ENCODE measurements at regions not wholly inside any gene's neighbourhood (a gene's known extent, or its start where the extent isn't known, plus 50 kb on each side); places are given as distances from the start of the nearest gene placed in this dataset.

- FAIRE-seq (no peak), DNase-seq (no peak)
- Histone ChIP-seq H3K4me1 (ENCODE audit: control insufficient read depth in 2 of 3, insufficient read depth in 2 of 3, low read depth in 1 of 3, low read length in 3 of 3) (no peaks in the 10 kb centered on the region), H3K9me3 (ENCODE audit: control insufficient read depth in 2 of 3, insufficient read depth in 1 of 3, low read length in 3 of 3) (no peaks in the 10 kb centered on the region), H3K4me3 (ENCODE audit: low read length in 3 of 3) (no peak overlapping the region), H3K9ac (ENCODE audit: low read length in 3 of 3) (no peak overlapping the region), H3K27me3 (ENCODE audit: control insufficient read depth, insufficient read depth, low read length) (no peaks in the 10 kb centered on the region), H3K36me3 (ENCODE audit: control insufficient read depth in 2 of 3, insufficient read depth in 3 of 3, low read length in 3 of 3) (no peaks in the 10 kb centered on the region), H3K27ac (ENCODE audit: low read depth in 2 of 2, low read length in 2 of 2) (no peak overlapping the region)
- intact Hi-C loops (cut with DNase I), result no loop called here
- no peak for TF ChIP-seq CTCF (IDR thresholded peaks at IDR 0.05; ENCODE audit: borderline replicate concordance, extremely low read depth, insufficient read depth)
Measured at GRCh38 chr18:30588673-30589164, 453.8 kb downstream of the DSC3 start.

DNA sequence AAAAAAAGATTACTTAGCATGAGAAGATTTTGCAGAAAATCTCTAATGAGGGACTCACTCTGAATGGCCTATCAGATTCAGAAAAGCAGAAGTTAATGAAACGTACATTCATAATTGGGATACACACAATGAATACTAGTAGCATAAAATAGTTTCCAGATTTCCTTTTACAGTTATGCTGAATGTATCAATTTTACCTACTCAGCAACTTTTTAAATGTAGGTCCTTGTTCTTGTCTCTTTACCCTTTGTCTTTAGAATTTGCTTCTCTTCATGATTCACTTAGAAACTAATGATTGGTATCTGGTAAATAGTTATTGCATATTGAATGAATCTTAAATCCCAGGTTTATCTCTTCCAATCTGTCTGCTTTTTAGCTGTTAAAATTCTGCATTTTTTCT, 458.8 kb downstream of the DSC3 start:
- TF ChIP-seq CTCF (IDR thresholded peaks at IDR 0.05; ENCODE audit: borderline replicate concordance, extremely low read depth, insufficient read depth), result no peak

DNA sequence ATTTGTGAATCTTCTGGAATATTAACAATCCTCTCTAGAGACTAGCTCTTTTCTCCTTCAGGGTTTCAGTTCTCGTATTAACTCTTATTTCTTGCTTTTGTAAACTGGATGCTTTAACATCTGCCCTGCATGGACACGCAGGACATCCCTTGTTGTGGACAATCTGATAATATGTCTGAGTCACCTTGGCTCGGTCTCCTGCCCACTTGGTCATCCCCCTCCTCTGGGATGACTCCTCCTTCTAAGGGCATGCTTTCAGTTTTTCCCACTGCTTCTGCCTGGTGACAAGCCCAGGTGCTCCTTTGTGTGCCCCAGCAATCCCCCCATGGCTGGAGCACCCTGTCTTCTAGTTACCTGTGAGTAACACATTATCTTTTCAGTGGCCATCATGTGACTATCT, 460.5 kb downstream of the DSC3 start:
- no peak for TF ChIP-seq CTCF (IDR thresholded peaks at IDR 0.05; ENCODE audit: borderline replicate concordance, extremely low read depth, insufficient read depth)
- no peak for FAIRE-seq
- intact Hi-C loops (cut with DNase I), result no loop called here
- H3K36me3 ChIP-seq (ENCODE audit: control insufficient read depth in 2 of 3, insufficient read depth in 3 of 3, low read length in 3 of 3), result no peaks in the 10 kb centered on the region
- H3K27ac ChIP-seq (ENCODE audit: low read depth in 2 of 2, low read length in 2 of 2), result no peak overlapping the region
- H3K4me3 ChIP-seq (ENCODE audit: low read length in 3 of 3), result no peak overlapping the region
- no peaks in the 10 kb centered on the region for H3K9me3 ChIP-seq (ENCODE audit: control insufficient read depth in 2 of 3, insufficient read depth in 1 of 3, low read length in 3 of 3)
- no peak for DNase-seq
- H3K4me1 ChIP-seq (ENCODE audit: control insufficient read depth in 2 of 3, insufficient read depth in 2 of 3, low read depth in 1 of 3, low read length in 3 of 3), result no peaks in the 10 kb centered on the region
- no peak overlapping the region for H3K9ac ChIP-seq (ENCODE audit: low read length in 3 of 3)
- no peaks in the 10 kb centered on the region for H3K27me3 ChIP-seq (ENCODE audit: control insufficient read depth, insufficient read depth, low read length)

More for the DNA sequence above, 458.8 kb downstream of the DSC3 start:
- intact Hi-C loops (cut with DNase I), result no loop called here
- Histone ChIP-seq H3K9ac (ENCODE audit: low read length in 3 of 3) (no peak overlapping the region), H3K27ac (ENCODE audit: low read depth in 2 of 2, low read length in 2 of 2) (no peak overlapping the region), H3K27me3 (ENCODE audit: control insufficient read depth, insufficient read depth, low read length) (no peaks in the 10 kb centered on the region), H3K9me3 (ENCODE audit: control insufficient read depth in 2 of 3, insufficient read depth in 1 of 3, low read length in 3 of 3) (no peaks in the 10 kb centered on the region), H3K4me3 (ENCODE audit: low read length in 3 of 3) (no peak overlapping the region), H3K4me1 (ENCODE audit: control insufficient read depth in 2 of 3, insufficient read depth in 2 of 3, low read depth in 1 of 3, low read length in 3 of 3) (no peaks in the 10 kb centered on the region), H3K36me3 (ENCODE audit: control insufficient read depth in 2 of 3, insufficient read depth in 3 of 3, low read length in 3 of 3) (no peaks in the 10 kb centered on the region)
- FAIRE-seq, result no peak
- DNase-seq, result no peak

DNA sequence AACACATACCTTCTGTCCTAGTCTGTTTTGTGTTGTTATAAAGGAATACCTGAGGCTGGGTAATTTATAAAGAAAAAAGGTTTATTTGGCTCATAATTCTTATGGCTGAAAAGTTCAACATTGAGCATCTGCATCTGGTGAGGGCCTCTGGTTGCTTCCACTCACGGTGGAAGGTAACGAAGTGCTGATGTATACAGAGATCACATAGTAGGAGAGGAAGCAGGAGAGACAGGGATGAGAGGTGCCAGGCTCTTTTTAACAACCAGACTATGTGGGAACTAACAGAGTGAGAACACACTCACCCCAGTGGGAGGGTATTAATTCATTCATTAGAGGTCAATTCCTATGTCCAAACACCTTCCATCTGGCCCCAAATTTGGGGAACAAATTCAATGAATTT, 463.8 kb downstream of the DSC3 start:
- no peaks in the 10 kb centered on the region for H3K36me3 ChIP-seq (ENCODE audit: control insufficient read depth in 2 of 3, insufficient read depth in 3 of 3, low read length in 3 of 3)
- H3K4me1 ChIP-seq (ENCODE audit: control insufficient read depth in 2 of 3, insufficient read depth in 2 of 3, low read depth in 1 of 3, low read length in 3 of 3), result no peaks in the 10 kb centered on the region
- intact Hi-C loops (cut with DNase I), result no loop called here
- H3K9me3 ChIP-seq (ENCODE audit: control insufficient read depth in 2 of 3, insufficient read depth in 1 of 3, low read length in 3 of 3), result no peaks in the 10 kb centered on the region
- FAIRE-seq, result no peak
- no peak for DNase-seq
- no peaks in the 10 kb centered on the region for H3K27me3 ChIP-seq (ENCODE audit: control insufficient read depth, insufficient read depth, low read length)
- H3K4me3 ChIP-seq (ENCODE audit: low read length in 3 of 3), result no peak overlapping the region
- no peak overlapping the region for H3K9ac ChIP-seq (ENCODE audit: low read length in 3 of 3)
- TF ChIP-seq CTCF (IDR thresholded peaks at IDR 0.05; ENCODE audit: borderline replicate concordance, extremely low read depth, insufficient read depth), result no peak
- H3K27ac ChIP-seq (ENCODE audit: low read depth in 2 of 2, low read length in 2 of 2), result no peak overlapping the region
